Epithelial cell of esophagus (primary cell): ENCODE measurements at regions not wholly inside any gene's neighbourhood (a gene's known extent, or its start where the extent isn't known, plus 50 kb on each side); places are given as distances from the start of the nearest gene placed in this dataset.

Experiments used
- DNase-seq: peaks from one replicate; pipeline ENCODE4 v3.0.0; 2010; ENCODE audit warnings: low read depth
- H3K4me3 ChIP-seq: 2 replicates; pipeline ENCODE4 v1.5.1; 2011; ENCODE audit warnings: mild to moderate bottlenecking, low read length, control low read depth
- CTCF ChIP-seq: IDR thresholded peaks from 2 replicates; pipeline ENCODE4 v1.5.1; 2011; ENCODE audit warnings: low read depth, mild to moderate bottlenecking, low read length, control low read depth, inconsistent platforms; ENCODE audit not compliant: insufficient read depth; ENCODE audit errors: missing control alignments

- DNase-seq: no peak
- no peak for TF ChIP-seq CTCF
- no peak overlapping the region for H3K4me3 ChIP-seq
Measured at GRCh38 chr9:104980039-104980654, 52.2 kb upstream of the ABCA1 start.

- no peak overlapping the region for H3K4me3 ChIP-seq
- TF ChIP-seq CTCF: no peak
- DNase-seq: no peak
Measured at GRCh38 chr9:104981543-104982129, 53.7 kb upstream of the ABCA1 start.

GRCh38 chr9:104982543-104982942 is 54.6 kb upstream of the ABCA1 start:
- no peak for DNase-seq
- TF ChIP-seq CTCF: no peak
- H3K4me3 ChIP-seq: no peak overlapping the region

- no peak for DNase-seq
- H3K4me3 ChIP-seq: no peak overlapping the region
- no peak for TF ChIP-seq CTCF
Measured at GRCh38 chr9:104983491-104983890, 55.5 kb upstream of the ABCA1 start.

- no peak for TF ChIP-seq CTCF
- H3K4me3 ChIP-seq: no peak overlapping the region
- no peak for DNase-seq
Measured at GRCh38 chr9:104984121-104984520, 56.2 kb upstream of the ABCA1 start.

GRCh38 chr9:104984542-104984941 is 56.6 kb upstream of the ABCA1 start:
- no peak for TF ChIP-seq CTCF
- no peak overlapping the region for H3K4me3 ChIP-seq
- DNase-seq: no peak

- H3K4me3 ChIP-seq: no peak overlapping the region
- no peak for TF ChIP-seq CTCF
- DNase-seq: no peak
Measured at GRCh38 chr9:104984948-104985347, 57.0 kb upstream of the ABCA1 start.
